AG10803 (cell line): ENCODE measurements at regions not wholly inside any gene's neighbourhood (a gene's known extent, or its start where the extent isn't known, plus 50 kb on each side); places are given as distances from the start of the nearest gene placed in this dataset.
A peak's percentile ranks its signal among the peaks of the same experiment; 100 is the strongest.

ENCODE experiments used
- DNase-seq: peaks from one replicate; pipeline ENCODE4 v3.0.0; 2010; ENCODE audit warnings: low read depth
- H3K4me3 ChIP-seq: 2 replicates; pipeline ENCODE4 v1.5.1; 2011; ENCODE audit warnings: mild to moderate bottlenecking, low read length, control low read depth
- TF ChIP-seq, protein P1 (sequence below): conservative IDR thresholded peaks from 2 replicates; pipeline ENCODE4 v1.5.1; 2011; ENCODE audit warnings: mild to moderate bottlenecking, low read length, control low read depth, inconsistent platforms

DNA sequence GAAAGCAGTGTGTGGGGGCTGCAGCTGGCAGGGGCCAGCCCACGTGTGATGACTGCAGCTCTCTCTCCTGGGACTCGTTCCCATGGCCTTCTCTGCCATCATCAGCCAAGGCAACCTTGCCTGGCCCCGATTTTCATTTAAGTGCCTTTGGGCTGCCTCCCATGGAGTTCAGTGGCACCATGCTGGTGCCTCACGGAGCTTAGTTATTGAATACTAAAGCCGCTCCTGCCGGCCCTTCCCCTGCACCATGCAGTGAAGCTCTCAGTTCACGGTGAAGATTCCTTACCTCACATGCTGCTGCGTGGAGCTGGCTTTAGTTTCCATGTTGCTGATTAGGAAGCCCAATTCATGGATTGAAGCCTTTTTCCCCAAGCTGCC, 141.5 kb upstream of the EEPD1 start:
- TF ChIP-seq, protein P1, sequence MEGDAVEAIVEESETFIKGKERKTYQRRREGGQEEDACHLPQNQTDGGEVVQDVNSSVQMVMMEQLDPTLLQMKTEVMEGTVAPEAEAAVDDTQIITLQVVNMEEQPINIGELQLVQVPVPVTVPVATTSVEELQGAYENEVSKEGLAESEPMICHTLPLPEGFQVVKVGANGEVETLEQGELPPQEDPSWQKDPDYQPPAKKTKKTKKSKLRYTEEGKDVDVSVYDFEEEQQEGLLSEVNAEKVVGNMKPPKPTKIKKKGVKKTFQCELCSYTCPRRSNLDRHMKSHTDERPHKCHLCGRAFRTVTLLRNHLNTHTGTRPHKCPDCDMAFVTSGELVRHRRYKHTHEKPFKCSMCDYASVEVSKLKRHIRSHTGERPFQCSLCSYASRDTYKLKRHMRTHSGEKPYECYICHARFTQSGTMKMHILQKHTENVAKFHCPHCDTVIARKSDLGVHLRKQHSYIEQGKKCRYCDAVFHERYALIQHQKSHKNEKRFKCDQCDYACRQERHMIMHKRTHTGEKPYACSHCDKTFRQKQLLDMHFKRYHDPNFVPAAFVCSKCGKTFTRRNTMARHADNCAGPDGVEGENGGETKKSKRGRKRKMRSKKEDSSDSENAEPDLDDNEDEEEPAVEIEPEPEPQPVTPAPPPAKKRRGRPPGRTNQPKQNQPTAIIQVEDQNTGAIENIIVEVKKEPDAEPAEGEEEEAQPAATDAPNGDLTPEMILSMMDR, result no peak
- DNase-seq, result no peak
- no peak overlapping the region for H3K4me3 ChIP-seq

DNA sequence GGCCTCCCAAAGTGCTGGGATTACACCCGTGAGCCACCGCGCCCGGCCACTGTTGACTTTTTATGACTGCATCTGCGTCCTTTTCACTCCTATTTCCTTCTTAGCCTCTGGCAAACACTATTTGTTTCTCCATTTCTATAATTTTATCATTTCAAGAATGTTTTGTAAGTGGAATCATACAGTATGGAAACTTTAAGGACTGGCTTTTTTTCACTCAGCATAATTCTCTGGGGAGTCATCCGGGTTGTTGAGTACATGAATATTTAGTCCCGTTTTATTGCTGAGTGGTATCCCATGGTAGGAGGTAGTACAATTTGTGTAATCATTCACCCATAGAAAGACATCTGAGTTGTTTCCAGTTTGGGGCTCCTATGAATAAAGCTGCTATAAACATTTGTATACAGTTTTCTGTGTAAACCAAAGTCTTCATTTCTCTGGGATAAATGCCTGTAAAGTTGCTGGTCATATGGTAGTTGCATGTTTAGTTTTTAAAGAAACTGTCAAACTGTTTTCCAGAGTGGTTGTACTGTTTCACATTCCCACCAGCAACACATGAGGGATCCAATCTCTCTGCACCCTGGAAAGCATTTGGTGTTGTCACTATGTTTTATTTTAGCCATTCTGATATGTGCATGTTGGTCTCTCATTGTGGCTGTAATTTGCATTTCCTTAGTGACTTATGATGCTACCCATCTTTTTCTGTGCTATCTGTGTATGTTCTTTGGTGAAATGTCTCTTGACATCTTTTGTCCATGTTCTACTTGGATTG, 139.6 kb upstream of the EEPD1 start:
- H3K4me3 ChIP-seq, result no peak overlapping the region
- DNase-seq, result no peak
- TF ChIP-seq, protein P1, result no peak

DNA sequence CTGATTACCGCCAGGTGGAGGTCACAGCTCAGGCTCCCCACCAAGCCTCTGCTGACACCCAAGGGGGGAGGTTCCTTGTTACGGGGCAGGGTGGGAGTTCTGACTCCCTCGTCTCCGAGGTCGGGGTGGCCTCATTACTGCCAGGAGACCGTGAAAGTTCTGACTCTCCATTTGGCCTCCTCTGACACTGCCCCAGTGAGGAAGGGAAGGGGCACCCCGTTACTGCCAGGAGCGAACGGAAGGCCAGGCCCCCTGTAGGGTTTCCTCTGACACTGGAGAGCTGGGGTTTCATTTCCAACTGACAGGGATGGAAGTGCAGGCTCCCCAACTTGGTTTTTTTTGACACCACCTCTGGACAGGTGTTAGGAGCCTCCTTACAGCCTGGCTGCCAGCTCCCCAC, 138.1 kb upstream of the EEPD1 start:
- no peak overlapping the region for H3K4me3 ChIP-seq
- TF ChIP-seq, protein P1, result no peak
- no peak for DNase-seq

DNA sequence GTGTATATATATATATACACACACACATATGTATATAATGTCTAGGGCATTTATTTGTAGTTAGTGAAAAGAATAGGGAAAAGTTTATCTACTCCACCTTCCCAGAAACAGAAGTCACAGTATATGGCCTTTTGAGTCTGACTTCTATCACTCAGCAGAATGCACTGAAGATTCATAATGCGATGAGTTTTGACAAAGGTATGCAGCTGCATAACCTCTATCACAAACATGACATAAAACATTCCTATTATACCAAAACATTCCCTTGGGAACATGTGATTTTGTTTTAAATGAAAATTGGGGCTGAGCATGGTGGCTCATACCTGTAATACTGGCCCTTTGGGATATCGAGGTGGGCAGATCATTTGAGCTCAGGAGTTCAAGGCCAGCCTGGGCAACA, 137.3 kb upstream of the EEPD1 start:
- no peak overlapping the region for H3K4me3 ChIP-seq
- TF ChIP-seq, protein P1, result no peak
- peak; percentile 68 for DNase-seq

DNA sequence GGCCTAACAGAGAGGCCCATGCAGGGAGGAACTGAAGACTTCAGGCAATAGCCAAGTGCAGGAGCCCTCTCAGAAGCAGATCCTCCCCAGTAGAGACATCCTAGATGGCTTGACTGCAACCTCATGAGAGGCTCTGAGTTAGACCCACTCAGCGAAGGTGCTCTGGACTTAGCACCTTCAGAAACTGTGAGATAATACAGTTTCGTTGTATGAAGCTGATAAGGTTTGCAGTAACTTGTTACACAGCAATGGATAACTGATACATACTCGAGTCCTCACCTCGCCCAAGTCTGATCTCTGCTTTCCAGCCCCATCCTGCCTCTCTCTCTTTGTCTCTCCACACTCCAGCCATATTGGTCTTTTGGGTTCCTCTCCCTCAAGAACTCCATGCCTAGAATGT, 136.4 kb upstream of the EEPD1 start:
- DNase-seq, result no peak
- TF ChIP-seq, protein P1, result no peak
- no peak overlapping the region for H3K4me3 ChIP-seq

DNA sequence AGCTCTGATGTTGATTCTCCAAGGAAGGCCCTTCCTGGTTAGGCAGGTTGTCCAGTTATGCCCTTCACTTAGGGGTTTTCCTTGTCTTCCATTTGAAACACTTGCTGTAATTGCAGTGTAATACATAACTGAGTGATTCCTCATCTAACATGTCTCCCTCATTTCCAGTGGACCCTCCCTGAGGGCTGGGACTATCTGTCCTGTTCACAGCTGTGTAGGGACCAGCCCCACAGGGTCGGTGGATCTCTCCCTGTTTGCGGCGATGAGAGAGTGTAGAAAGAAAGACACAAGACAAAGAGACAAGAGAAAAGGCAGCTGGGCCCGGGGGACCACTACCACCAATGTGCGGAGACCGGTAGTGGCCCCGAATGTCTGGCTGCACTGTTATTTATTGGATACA, 135.9 kb upstream of the EEPD1 start:
- H3K4me3 ChIP-seq, result no peak overlapping the region

DNA sequence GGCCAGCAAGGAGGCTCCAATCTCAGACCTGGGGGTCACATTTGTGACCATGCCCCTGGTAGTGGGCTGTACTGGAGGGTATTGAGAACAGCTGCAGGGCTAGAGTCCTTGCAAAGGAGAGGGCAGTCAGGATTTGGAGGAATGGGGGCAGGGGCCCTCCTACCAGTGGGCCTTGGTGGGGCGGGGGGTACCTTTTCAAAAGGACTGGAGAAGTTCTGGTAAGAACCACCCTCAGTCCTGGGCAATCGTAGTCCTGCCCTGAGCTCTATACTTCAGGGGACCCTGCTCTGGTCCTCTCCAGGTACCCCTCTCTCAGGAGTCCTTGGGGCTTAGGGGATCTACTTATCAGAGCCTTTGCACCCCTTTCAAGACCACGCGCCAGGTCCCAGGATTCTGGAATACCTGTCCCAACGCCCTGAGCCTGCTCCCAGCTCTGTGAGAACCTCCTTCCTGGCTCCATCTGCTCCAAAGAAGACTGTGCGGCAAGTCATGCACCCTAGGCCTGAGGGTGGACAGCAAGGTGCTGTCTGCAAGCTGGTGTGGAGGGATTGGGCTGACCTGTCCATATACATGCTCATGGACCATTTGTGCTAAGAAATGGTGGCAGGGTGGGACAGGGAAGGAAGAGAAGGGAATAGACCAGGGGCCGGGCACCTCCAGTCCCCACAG, 134.1 kb upstream of the EEPD1 start:
- TF ChIP-seq, protein P1, result no peak

More for the DNA sequence above, 135.9 kb upstream of the EEPD1 start:
- TF ChIP-seq, protein P1, result no peak
- DNase-seq, result no peak

More for the DNA sequence above, 134.1 kb upstream of the EEPD1 start:
- no peak for DNase-seq
- no peak overlapping the region for H3K4me3 ChIP-seq
